Peyer's patch (tissue), 4 donors: ENCODE measurements at regions not wholly inside any gene's neighbourhood (a gene's known extent, or its start where the extent isn't known, plus 50 kb on each side); places are given as distances from the start of the nearest gene placed in this dataset.

Experiments
- CTCF ChIP-seq, 6 experiments: fragments of 450-650 bp in 4 of 6; fragments of 200-600 bp in 2 of 6; sonication (generic) in 1 of 6; IDR thresholded peaks; one replicate each; pipeline ENCODE4 v1.5.1; 2017 to 2019; ENCODE audit warnings: antibody characterized with exemption in 6 of 6, mild to moderate bottlenecking in 3 of 6, moderate library complexity in 1 of 6
- POLR2A ChIP-seq, 2 donors: fragments of 450-650 bp; IDR thresholded peaks; one replicate each; pipeline ENCODE4 v1.5.1; 2017; ENCODE audit warnings: antibody characterized with exemption in 2 of 2, mild to moderate bottlenecking in 2 of 2, moderate library complexity in 2 of 2

GRCh38 chr20:50337521-50338466 is 147.2 kb downstream of the CEBPB start:
- TF ChIP-seq CTCF (IDR thresholded peaks at IDR 0.05): no peak
- TF ChIP-seq POLR2A (IDR thresholded peaks at IDR 0.05): no peak
